CD1c-positive myeloid dendritic cell (primary cell): ENCODE measurements at regions not wholly inside any gene's neighbourhood (a gene's known extent, or its start where the extent isn't known, plus 50 kb on each side); places are given as distances from the start of the nearest gene placed in this dataset.
"Not testable (repeated sequence)": the region's sequence is repeated elsewhere in the genome, so short reads cannot be mapped to it uniquely, and the experiment has no call there.

Source experiments
- DNase-seq: peaks from one replicate; pipeline ENCODE4 v3.0.0-alpha.2; 2016; ENCODE audit errors: extremely low spot score

- DNase-seq = no peak
These were observed 52.1 kb downstream of the CARTPT start for GRCh38 chr5:71771191-71771590.

GRCh38 chr5:71778678-71779276 is 59.7 kb downstream of the CARTPT start:
- no peak for DNase-seq

- no peak for DNase-seq
These were observed 61.5 kb downstream of the CARTPT start for GRCh38 chr5:71780597-71780996.

GRCh38 chr5:71782393-71782770 is 63.3 kb downstream of the CARTPT start:
- no peak for DNase-seq

GRCh38 chr5:71782771-71783770 is 64.0 kb downstream of the CARTPT start:
- peak; percentile 56 for DNase-seq

GRCh38 chr5:71783891-71784290 is 64.8 kb downstream of the CARTPT start:
- no peak for DNase-seq

GRCh38 chr5:71786337-71787055 is 67.4 kb downstream of the CARTPT start:
- no peak for DNase-seq

- no peak for DNase-seq
These were observed 69.7 kb downstream of the CARTPT start for GRCh38 chr5:71788794-71789193.

- no peak for DNase-seq
These were observed 70.7 kb downstream of the CARTPT start for GRCh38 chr5:71789746-71790145.

- DNase-seq = no peak
These were observed 71.4 kb downstream of the CARTPT start for GRCh38 chr5:71790433-71790832.

- DNase-seq = not testable (repeated sequence)
These were observed 73.0 kb downstream of the CARTPT start for GRCh38 chr5:71792041-71792440.

GRCh38 chr5:71794061-71794695 is 75.1 kb downstream of the CARTPT start:
- DNase-seq = no peak

GRCh38 chr5:71802673-71803072 is 83.6 kb downstream of the CARTPT start:
- DNase-seq = no peak

GRCh38 chr5:71806711-71807110 is 87.6 kb downstream of the CARTPT start:
- DNase-seq = no peak

GRCh38 chr5:71807909-71808308 is 88.8 kb downstream of the CARTPT start:
- no peak for DNase-seq

GRCh38 chr5:71809446-71809845 is 90.4 kb downstream of the CARTPT start:
- DNase-seq = no peak

GRCh38 chr5:71810023-71810422 is 90.9 kb downstream of the CARTPT start:
- no peak for DNase-seq

- DNase-seq = no peak
These were observed 91.6 kb downstream of the CARTPT start for GRCh38 chr5:71810471-71811195.

GRCh38 chr5:71811779-71812178 is 92.7 kb downstream of the CARTPT start:
- no peak for DNase-seq

- DNase-seq = no peak
These were observed 97.2 kb downstream of the CARTPT start for GRCh38 chr5:71816307-71816706.

- no peak for DNase-seq
These were observed 98.8 kb downstream of the CARTPT start for GRCh38 chr5:71817891-71818290.
